ENCODE measurements at regions not wholly inside any gene's neighbourhood (a gene's known extent, or its start where the extent isn't known, plus 50 kb on each side); places are given as distances from the start of the nearest gene placed in this dataset.
"Not testable (repeated sequence)": the region's sequence is repeated elsewhere in the genome, so short reads cannot be mapped to it uniquely, and the experiment has no call there.

- FAIRE-seq, result no peak
These were observed 532.2 kb upstream of the STEAP1 start for GRCh38 chr7:89621925-89622641.

- FAIRE-seq, result no peak
These were observed 531.1 kb upstream of the STEAP1 start for GRCh38 chr7:89623018-89623672.

GRCh38 chr7:89624155-89624554 lies 530.1 kb upstream of the STEAP1 start:
- FAIRE-seq, result not testable (repeated sequence)

- no peak for FAIRE-seq
These were observed 505.8 kb upstream of the STEAP1 start for GRCh38 chr7:89648509-89648908.

- no peak for FAIRE-seq
These were observed 498.3 kb upstream of the STEAP1 start for GRCh38 chr7:89655946-89656345.

GRCh38 chr7:89661876-89662275 lies 492.4 kb upstream of the STEAP1 start:
- FAIRE-seq, result no peak

GRCh38 chr7:89666136-89666835 lies 488.0 kb upstream of the STEAP1 start:
- FAIRE-seq, result no peak

- FAIRE-seq, result no peak
These were observed 474.1 kb upstream of the STEAP1 start for GRCh38 chr7:89680161-89680560.

GRCh38 chr7:89681448-89681847 lies 472.8 kb upstream of the STEAP1 start:
- FAIRE-seq, result no peak

- no peak for FAIRE-seq
These were observed 469.0 kb upstream of the STEAP1 start for GRCh38 chr7:89685287-89685686.

GRCh38 chr7:89687211-89687610 lies 467.1 kb upstream of the STEAP1 start:
- FAIRE-seq, result no peak

GRCh38 chr7:89695241-89695640 lies 459.0 kb upstream of the STEAP1 start:
- FAIRE-seq, result no peak

- no peak for FAIRE-seq
These were observed 440.1 kb upstream of the STEAP1 start for GRCh38 chr7:89714131-89714530.

- not testable (repeated sequence) for FAIRE-seq
These were observed 435.3 kb upstream of the STEAP1 start for GRCh38 chr7:89718941-89719340.

GRCh38 chr7:89728481-89728880 lies 425.8 kb upstream of the STEAP1 start:
- FAIRE-seq, result no peak

GRCh38 chr7:89731751-89732445 lies 422.4 kb upstream of the STEAP1 start:
- no peak for FAIRE-seq

GRCh38 chr7:89738549-89738948 lies 415.7 kb upstream of the STEAP1 start:
- no peak for FAIRE-seq

GRCh38 chr7:89757910-89758309 lies 396.4 kb upstream of the STEAP1 start:
- no peak for FAIRE-seq

- no peak for FAIRE-seq
These were observed 393.6 kb upstream of the STEAP1 start for GRCh38 chr7:89760690-89761089.

- no peak for FAIRE-seq
These were observed 393.1 kb upstream of the STEAP1 start for GRCh38 chr7:89761173-89761572.

GRCh38 chr7:89770161-89770560 lies 384.1 kb upstream of the STEAP1 start:
- FAIRE-seq, result no peak

- no peak for FAIRE-seq
These were observed 383.1 kb upstream of the STEAP1 start for GRCh38 chr7:89771003-89771636.

GRCh38 chr7:89772276-89772675 lies 382.0 kb upstream of the STEAP1 start:
- no peak for FAIRE-seq

Data from colon (tissue), 2 donors.